ENCODE measurements at regions not wholly inside any gene's neighbourhood (a gene's known extent, or its start where the extent isn't known, plus 50 kb on each side); places are given as distances from the start of the nearest gene placed in this dataset.

DNA sequence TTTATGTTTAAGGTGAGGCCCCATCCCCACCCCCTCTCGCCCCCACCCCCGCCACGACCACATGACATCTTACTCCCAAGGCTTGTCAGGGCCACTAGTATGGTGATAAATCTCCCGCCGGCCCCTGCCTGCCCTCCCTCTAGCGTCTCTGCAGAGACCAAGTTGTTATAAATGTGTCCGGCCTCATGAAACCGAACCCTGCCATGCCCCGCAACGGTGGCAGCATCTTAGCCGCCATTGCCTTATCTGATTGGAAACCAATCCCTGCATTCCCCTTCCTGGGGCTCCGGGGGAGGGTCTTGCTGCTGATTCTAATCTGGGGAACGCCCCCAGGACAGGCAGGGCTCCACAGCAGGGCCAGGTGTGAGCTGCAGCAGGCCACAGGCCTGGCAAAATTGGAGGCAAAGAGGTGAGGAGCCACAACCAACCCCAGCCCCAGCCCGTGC lies 352.4 kb downstream of the C16orf95 start:
- intact Hi-C loops (cut with DNase I, micrococcal nuclease), result no loop called here
- ATAC-seq, result no peak
- no peak for DNase-seq

DNA sequence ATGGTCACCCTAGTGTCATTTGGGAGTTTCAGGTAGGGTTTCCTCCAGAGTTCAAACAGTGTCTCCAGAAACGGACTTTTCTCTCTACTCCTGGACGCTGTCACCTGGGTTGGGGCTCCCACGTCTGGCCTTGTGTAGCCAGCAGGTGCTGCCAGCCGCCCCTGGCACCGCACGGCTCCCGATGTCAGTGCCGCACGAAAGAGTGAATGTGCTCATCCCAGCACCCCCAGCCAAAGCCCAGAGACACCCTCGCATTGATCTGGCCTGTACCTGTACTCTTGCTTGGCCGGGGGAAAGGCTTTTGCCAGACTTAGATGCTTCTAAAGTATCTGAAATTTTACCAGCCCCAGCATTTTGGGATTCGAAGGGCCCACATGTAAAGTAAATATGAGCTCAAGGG lies 351.9 kb downstream of the C16orf95 start:
- DNase-seq (no peak), ATAC-seq (no peak)
- intact Hi-C loops (cut with DNase I, micrococcal nuclease), result no loop called here

DNA sequence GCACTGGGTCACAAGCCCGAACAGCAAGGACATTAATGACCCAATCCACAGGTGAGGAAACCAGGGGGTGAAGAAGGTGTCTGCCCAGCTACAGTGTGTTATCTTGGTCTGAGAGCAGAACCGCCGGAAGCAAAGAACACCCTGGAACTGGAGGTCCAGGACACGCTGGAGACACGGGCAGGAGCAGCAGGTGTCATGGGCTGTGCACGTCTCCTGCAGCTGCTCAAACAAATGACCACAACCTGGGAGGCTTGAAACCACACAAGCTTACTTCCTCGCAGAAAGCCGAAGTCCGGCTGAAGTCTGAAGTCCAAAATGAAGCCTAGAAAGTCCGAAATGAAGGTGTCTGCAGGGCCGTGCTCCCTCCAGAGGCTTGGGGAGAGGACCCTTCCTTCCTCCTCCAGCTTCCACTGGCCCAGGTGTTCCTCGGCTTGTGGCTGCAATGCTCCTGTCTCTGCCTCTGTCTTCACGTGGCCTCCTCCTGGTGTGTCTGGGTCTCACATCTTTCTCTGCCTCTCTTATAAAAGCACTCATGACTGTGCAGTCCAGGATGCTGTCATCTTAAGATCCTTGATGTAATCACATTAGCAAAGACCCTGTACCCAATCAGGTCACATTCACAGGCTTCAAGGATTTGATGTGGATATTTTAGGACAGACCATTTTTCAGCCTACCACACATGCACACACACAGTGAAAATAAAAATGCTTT lies 351.2 kb downstream of the C16orf95 start:
- DNase-seq, result no peak
- no peak for ATAC-seq
- intact Hi-C loops (cut with DNase I, micrococcal nuclease), result no loop called here

DNA sequence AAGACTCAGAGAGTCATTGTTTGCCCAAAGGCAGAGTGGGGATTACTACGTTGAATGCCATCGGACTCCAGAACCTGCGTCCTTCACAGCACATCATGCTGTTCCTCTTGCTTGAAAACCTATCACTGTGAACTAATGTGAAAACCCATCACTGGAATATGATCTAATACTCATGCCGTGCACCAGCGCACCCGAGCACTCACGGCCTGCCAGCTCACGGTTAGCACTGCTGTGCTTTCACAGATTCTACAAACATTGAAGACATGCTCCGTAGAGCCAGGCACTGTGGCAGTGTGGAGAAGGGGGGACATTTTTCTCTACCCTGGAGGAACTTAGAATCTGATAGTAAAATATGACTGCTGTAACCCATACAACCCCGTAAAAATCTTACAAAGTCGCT lies 350.4 kb downstream of the C16orf95 start:
- intact Hi-C loops (cut with DNase I, micrococcal nuclease), result no loop called here
- no peak for DNase-seq
- no peak for ATAC-seq

DNA sequence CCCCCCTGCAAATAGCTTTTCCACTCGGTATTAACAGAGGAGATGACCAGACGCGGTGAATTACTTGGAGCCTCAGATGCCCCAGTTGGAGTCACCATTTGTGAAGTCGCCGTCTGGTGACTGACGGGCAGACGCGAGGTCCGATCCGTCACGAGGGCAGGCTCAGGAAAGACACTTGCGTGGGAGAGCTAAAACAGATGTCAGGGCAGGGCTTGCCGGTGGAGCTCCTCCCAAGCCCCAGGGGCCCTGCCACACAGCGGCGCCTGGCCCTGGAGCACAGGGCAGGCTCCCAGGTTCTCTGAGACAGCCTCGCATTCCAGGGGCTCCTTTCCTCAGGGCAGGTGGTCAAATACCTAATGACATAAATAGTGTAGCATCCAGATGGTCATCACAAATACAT lies 348.3 kb downstream of the C16orf95 start:
- ATAC-seq, result no peak
- DNase-seq, result no peak

DNA sequence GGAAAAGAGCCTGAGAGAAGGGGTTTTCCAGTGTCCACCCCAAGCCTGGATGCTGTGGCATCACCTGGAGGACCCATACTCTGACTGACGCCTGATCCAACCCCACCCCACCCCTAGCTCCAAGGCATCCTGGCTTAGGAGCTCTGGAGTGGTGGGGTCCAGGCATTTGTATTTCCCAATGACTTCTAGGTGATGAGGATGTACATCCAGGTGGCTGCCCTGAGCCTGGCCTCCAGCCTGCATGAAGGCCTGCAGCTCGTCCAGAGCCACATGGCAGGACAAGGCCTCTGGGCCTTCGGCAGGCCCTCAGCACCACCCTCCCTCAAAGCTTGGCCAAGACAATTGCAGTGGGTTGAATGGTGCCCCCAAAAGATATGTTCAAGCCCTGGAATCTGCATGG lies 347.5 kb downstream of the C16orf95 start:
- no peak for DNase-seq
- no peak for ATAC-seq
- intact Hi-C loops (cut with DNase I, micrococcal nuclease), result no loop called here

More for the DNA sequence above, 348.3 kb downstream of the C16orf95 start:
- intact Hi-C loops (cut with DNase I, micrococcal nuclease), result no loop called here

DNA sequence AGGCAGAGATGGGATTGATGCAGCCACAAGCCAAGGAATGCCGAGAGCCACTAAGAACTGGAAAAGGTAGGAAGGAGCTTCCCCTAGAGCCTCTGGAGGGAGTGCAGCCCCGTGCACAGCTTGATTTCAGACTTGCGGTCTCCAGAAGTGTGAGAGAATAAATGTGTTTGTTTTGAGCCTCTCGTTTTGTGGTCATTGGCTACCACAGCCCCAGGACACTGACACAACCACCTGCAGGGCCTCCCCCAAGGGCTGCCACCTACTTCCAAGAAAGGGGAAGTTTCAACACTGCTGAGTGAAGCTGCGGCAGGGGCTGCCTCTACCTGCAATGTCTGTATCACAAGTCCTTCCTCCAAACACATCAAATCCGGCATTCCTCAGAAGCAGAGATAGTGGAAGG lies 346.9 kb downstream of the C16orf95 start:
- intact Hi-C loops (cut with DNase I, micrococcal nuclease), result no loop called here
- no peak for DNase-seq
- no peak for ATAC-seq

DNA sequence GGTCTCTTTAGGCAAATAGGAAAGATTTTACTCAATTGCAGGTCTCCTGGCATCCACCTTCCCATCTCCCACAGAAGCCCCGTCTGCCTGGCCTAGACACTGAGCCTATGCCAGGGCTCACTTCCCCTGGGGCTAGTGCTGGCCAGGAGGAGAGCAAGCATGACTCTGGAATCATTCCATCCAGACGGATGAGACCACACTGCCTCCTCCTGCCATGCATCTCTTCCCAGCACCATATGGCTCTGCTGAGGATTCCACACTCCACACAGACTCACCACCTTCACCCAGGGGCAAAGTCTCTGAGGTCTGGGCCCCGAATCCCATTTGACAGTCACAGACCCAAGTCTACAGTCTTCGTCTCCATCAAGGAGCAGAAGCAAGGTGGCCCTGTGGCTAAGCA lies 346.5 kb downstream of the C16orf95 start:
- no peak for ATAC-seq
- DNase-seq, result no peak
- intact Hi-C loops (cut with DNase I, micrococcal nuclease), result no loop called here

DNA sequence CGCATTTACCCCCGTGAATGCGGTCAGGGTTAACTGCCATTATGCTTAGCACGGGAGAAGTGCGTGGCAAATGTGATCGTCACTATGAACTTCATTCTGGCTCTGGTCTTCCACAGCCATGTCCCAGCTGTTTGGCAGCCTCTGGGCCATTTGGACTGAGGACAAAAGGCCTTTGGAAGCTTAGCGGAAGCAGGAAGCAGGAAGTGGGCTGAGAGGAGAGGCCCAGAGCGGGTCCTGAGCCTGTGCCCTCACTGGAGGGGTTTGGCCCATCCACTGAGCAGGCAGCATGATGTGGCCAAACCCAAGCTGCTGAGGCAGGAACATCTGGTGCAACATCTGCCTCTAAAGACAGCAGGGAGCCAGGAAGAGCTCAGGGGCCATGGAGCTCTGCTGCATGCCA lies 345.9 kb downstream of the C16orf95 start:
- no peak for ATAC-seq
- intact Hi-C loops (cut with DNase I, micrococcal nuclease), result no loop called here
- no peak for DNase-seq

DNA sequence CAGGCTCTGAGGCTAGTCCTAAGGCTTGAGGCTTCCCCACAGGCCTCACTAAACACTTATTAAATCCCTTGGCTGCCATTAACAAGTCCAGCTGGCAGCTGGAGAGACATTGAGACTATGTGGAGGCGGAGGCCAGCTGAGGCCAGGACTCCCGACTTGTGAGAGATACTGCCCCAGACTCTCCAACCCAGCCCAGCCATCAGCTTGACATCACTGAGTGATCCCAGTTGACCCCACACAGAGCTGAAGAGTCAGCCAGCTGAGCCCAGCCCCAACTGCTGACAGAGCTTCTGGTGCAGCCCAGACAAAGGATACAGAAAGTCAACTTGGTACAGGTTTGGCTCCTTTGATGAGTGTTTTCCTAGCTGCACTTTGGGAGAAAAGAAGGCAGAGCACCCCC lies 343.1 kb downstream of the C16orf95 start:
- ATAC-seq (no peak), DNase-seq (no peak)
- intact Hi-C loops (cut with DNase I, micrococcal nuclease), result no loop called here

DNA sequence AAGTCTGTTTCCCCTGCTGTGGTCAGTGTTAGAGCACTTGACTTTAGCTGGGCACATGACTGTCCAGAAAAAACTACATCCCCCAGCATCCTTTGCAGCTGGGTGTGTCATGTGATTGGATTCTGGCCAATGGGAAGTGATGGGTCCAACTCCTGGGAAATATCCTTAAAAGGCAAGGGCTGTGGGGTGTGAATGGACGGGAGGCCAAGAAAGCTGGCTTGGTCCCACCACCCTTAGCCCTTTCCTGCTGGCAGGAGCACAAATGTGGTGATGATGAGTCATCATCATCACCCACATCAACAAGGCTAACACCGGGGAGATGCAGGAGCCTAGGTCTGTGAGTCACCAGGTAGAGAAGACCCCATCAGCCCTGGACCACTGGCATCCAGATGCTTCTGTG lies 341.7 kb downstream of the C16orf95 start:
- intact Hi-C loops (cut with DNase I, micrococcal nuclease), result no loop called here
- ATAC-seq, result no peak
- no peak for DNase-seq

DNA sequence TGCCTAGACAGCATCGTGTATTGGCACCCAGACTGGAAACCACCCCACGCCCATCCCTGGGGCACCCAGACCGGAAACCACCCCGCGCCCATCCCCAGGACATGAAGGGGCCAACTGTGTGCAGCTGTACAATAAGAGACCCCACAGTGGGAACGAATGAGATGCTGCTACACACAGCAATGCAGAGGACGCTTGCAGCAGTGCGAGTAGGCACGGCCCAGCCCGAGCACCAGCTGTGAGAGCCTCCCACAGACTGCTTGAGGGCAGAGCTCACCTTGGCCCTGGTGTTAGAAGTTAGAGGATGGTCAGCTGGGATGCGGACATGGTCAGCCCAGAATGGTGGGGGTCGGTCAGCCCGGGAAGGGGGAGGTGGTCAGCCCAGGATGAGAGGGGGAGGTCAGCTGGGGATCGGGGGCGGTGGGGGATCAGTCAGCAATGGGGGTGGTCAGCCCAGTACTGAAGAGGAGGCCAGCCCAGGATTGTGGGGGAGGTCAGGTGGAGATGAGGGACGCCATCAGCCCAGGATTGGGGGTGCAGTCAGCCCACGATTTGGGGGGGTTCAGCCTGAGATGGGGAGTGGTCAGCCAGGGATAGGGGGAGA lies 340.0 kb downstream of the C16orf95 start:
- ATAC-seq (no peak), DNase-seq (no peak)
- intact Hi-C loops (cut with DNase I, micrococcal nuclease), result no loop called here

DNA sequence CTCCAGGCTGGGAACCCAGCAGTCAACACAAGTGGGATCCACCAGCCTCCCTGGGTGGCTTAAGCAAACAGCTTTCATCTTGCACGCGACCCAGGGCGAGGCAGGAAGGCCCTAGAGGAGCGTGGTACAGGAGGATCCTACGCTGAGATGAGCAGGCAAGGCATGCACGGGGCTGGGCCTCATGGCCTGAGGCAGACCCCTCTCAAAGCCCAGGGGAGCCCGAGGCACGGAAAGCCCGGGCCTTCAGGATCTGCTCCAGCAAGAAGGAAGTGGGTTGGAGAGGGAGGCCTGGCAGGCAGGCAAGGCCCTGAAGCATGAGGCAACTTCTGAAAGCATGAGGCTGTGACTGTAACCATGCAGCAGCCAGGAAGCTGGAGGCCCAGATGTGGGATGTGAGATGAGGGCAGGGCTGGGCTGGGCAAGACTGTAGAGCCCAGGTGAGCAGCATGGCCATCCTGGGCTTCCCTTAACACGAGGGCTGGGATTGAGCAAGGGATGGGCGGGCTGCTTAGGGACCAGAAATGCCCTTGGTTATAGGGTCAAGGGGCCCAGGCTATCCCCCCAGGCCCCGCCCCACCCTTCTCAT lies 338.7 kb downstream of the C16orf95 start:
- DNase-seq, result no peak
- intact Hi-C loops (cut with DNase I, micrococcal nuclease), result no loop called here
- no peak for ATAC-seq

DNA sequence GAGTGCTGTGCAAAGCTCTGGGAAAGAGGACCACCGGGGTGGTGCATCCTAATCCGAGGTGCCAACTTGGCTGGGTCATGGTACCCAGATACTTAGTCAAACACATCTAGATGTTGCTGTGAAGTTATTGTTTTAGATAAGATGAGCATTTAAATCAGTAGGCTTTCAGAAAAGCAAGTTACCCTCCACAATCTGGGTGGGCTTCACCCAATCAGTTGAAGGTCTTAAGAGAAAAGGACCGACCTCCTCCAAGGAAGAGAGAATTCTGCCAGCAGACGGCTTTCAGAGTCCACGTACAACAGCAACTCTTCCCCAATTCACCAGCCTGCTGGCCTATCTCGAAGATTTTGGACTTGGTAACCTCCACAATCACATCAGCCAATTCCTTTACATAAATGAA lies 338.1 kb downstream of the C16orf95 start:
- intact Hi-C loops (cut with DNase I, micrococcal nuclease), result no loop called here
- ATAC-seq, result no peak
- no peak for DNase-seq

DNA sequence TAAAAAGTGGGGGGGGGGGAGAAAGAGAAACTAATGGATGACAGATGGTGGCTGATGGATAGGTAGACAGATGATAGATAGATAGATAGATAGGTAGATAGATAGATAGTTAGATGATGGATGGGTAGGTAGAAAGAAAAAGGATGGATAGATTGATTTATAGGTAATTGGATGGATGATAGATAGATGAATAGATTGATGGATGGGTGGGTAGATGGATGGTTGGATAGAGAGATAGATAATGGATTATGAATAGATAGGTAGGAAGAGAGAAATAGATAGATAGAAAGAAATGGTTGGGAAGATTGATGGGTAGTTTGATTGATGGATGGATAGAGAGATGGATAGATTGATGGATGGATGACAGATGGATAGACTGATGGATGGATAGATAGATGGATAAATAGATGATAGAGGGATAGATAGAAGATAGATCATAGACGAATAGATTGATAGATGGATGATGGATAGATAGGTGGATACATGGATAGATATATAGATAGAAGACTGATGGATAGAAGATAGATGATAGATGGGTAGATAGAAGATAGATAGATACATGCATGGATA lies 337.1 kb downstream of the C16orf95 start:
- ATAC-seq (no peak), DNase-seq (no peak)
- intact Hi-C loops (cut with DNase I, micrococcal nuclease), result no loop called here

DNA sequence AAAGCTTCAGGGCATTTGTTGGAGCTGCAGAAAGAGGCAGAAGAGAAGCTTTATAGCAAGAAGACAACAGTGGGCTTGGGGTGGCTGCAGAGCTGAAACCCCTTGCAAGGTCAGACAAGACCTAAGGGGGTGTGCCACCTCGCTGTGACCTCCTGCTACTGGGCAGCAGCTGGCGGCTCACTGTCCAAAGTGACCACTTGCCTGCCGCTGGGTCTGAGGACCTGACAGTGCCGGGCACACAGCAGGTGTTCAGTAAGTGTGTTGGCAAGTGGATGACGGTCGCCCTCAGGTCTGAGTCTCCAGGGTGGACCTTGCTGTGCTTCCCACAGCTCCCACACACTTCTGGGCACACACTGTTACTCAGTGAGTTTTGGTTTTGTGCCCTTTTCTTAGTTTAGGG lies 336.5 kb downstream of the C16orf95 start:
- no peak for DNase-seq

DNA sequence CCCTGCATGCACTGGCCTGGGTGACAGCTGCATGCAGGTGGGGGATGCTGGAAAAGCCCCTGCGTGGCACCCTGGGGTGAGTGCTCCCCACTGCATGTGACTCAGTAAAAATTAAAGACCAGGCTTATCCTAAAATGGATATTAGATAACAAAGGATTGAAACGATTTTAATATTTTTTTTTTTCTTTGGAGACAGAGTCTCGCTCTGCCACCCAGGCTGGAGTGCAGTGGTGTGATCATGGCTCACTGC lies 334.9 kb downstream of the C16orf95 start:
- ATAC-seq, result no peak
- peak in 1 of 2 donors; percentile 1 for DNase-seq
- intact Hi-C loops (cut with DNase I, micrococcal nuclease), result no loop called here

More for the DNA sequence above, 336.5 kb downstream of the C16orf95 start:
- ATAC-seq, result no peak
- intact Hi-C loops (cut with DNase I, micrococcal nuclease), result no loop called here

DNA sequence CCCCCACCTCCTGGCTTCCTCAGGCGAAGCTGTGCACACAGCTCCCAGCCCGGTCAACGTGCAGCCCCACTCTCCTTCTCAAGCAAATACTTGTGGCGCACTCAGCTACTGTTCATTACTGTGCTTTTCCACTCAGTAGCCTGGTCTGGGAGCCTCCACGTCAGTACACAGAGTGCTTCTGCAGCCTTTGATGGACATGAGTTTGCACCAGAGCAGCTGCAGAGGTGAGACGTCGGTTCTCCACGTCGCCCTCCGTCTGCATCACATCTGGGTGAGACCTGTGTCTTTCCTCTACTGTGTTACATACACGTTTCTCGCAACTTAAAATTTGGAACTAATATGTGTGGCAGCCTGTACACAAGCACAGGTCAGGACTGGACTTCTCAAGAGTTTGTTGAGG lies 334.3 kb downstream of the C16orf95 start:
- DNase-seq, result no peak
- ATAC-seq, result no peak
- intact Hi-C loops (cut with DNase I, micrococcal nuclease), result no loop called here

DNA sequence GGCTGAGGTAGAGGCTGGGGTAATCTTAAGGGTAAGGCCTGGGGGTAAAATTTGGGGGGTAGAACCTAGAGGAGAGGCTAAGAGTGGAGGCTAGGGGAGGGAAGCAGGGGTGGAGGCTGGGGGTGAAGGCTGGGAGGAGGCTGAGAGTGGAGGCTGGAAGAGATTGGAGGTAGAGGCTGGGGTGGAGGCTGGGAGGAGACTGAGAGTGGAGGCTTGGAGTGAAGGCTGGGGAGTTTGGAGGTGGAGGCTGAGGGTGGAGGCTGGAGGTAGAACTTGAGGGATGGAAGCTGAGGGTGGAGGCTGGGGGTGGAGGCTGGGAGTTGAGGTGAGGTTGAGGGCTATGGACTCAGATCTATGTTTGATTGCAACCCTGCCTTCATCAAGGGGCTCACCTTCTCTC lies 333.6 kb downstream of the C16orf95 start:
- ATAC-seq (no peak), DNase-seq (no peak)
- intact Hi-C loops (cut with DNase I, micrococcal nuclease), result no loop called here

DNA sequence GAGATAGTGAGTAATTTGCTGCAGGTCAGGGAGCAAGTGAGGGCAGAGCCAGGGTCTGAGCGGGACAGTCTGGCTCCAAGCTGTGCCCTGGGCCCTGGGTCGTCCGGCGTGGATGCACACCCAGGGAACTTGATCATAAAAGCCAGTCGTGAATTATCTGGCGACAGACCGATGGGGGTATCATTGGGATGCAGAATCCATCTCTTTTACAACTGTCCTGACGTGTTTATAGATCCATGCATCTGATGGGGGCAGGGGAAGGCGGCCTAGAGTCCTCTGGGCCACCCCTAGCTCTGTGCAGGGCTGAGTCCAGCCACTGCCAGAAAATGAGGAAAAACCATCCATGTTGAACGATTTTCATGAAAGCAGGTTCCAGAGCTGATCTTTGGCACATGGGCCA lies 332.8 kb downstream of the C16orf95 start:
- DNase-seq, result no peak
- intact Hi-C loops (cut with DNase I, micrococcal nuclease), result no loop called here

More for the DNA sequence above, 332.8 kb downstream of the C16orf95 start:
- no peak for ATAC-seq

All from left colon (tissue), 2 donors.